Iris pigment epithelial cell (primary cell): ENCODE measurements at regions not wholly inside any gene's neighbourhood (a gene's known extent, or its start where the extent isn't known, plus 50 kb on each side); places are given as distances from the start of the nearest gene placed in this dataset.
"Not testable (repeated sequence)": the region's sequence is repeated elsewhere in the genome, so short reads cannot be mapped to it uniquely, and the experiment has no call there.

Experiments
- DNase-seq: peaks from one replicate; pipeline ENCODE4 v3.0.0-alpha.2; 2011; ENCODE audit warnings: low read depth

DNA sequence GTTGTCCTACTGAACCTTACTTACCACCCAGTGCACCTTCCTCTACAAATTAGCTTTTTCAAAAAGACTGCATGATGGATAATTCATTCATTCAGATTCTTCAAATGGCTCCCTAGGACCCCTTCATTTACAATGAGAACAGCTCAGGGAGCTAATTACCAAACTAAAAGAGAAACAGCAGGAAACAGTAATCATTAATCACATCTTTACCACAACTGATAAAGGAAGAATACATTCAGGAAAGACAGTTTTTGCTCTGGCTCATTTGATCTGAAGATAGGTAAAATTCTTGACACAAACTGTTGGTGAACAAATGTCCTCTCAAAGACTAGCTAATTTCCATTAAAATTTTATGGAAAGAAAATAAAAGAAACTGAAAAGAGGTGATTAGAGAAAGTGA, 1652.7 kb upstream of the LRRTM3 start:
- no peak for DNase-seq

DNA sequence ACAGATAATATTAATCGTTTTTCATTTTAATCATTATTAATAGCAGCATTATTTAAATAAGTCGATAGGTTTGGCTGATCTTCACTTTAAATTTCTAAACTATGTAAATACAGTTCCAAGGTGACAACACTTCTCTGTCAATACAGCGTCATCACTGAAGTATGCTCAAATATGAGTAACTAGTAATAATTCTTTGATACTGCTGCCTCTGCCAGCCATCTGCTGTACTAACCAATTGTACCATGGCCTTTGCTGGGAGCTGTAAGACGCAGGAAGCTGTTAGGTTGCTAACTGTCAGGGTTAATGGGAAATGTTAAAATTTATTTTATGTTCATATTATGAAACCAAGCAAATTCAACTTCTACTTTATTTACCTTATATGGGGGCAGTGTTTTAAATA, 1650.5 kb upstream of the LRRTM3 start:
- no peak for DNase-seq

DNA sequence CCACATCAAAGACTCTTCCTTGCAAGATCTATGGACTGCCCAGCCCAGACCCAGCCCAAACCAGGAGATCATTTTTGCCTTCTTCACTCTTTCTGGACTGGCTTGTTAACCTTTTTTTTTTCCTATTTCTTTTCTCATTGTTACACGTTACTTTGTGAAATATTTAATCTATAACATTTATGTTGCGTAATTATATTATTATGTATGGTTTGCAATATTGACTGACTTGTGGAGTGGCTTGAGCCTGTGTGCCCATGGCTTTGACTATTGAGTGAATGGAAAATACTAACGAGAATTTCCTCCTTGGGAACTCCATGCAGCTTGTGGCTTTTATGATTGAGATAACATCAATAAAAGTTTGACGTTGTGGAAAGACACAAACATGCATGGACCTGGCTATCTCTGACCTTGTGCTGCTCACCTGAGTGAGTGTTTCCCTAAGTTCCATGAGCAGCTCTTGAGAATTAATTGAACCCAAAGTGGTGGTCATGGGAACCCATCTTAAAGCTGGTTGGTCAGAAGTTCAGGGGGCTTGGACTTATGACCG, 1641.3 kb upstream of the LRRTM3 start:
- DNase-seq = no peak

DNA sequence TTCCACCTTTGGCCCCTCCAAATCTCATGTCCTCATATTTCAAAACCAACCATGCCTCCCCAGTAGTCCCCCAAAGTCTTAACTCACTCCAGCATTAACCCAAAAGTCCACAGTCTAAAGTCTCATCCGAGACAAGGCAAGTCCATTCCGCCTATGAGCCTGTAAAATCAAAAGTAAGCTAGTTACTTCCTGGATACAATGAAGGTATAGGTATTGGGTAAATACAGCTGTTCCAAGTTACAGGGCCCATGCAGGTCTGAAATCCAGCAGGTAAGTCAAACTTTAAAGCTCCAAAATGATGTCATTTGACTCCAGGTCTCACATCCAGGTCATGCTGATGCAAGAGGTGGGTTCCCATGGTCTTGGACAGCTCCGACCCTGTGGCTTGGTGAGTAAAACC, 1640.1 kb upstream of the LRRTM3 start:
- not testable (repeated sequence) for DNase-seq

DNA sequence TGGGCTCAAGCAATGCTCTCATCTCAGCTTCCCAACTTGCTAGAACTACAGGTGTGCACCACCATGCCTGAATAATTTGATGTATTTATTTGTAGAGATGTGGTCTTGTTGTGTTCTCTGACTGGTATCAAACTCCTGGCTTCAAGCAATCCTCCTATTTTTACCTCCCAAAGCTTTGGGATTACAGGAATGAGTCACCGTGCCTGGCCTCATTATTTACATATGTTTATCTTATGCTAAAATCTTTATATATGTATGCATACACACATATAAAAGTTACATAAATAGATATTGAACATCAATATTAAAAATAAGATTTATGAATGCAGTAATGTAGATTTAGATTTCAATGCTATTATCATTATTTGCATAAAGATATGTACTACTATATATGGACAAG, 1634.5 kb upstream of the LRRTM3 start:
- no peak for DNase-seq

DNA sequence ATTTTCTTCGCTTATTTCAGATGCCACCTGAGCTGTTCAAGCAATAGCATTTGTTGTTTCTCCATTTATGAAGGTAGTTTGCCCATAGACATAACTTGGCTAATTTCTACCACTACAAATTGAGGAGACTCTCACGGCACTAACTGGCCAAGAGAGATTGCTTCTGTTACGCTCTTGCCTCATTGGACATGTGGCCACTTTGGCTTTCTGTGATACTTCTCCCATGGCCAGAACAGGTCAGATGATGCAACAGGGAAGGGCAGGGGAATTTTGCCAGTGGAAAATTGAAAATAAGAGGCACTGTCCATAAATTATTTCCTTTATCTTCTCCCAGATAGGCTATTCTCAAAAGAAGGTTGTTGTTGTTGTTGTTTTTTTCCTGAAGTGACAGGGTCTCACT, 1633.3 kb upstream of the LRRTM3 start:
- no peak for DNase-seq

DNA sequence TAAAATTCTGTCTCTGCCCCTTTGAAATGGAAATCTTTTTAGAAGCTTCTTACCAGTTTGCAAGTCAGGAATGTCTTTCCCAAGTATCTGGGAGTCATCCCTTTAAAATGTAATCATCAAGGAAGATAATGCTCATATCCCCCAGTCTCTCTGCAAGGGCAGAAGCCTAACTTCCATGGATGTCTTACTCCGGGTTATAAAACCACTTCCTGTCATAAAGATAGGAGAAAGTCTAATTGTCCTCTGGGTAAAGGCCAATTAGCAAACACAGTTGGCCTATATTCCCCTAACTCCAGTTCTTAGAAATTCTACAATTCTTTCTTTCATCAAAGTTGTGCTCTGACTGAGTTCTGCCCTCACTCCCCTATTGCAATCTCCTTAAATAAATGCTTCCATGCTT, 1631.5 kb upstream of the LRRTM3 start:
- no peak for DNase-seq

DNA sequence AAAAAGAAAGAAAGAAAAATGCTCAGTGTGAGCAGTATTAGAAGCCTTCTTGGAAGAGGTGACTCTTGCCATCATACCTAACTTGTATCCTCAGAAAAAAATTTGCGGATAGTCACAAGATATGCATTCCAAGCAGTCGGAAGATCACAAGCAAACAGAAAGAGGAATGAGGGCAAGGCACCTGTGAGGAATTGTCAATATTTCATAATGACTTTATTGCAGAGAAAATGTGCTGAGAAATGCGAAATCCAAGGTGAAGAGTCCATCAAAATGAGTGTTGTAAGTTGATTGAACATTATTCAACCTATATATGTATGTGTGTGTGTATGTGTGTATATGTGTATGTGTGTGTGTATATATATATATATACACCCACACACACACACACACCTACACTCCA, 1624.7 kb upstream of the LRRTM3 start:
- no peak for DNase-seq

DNA sequence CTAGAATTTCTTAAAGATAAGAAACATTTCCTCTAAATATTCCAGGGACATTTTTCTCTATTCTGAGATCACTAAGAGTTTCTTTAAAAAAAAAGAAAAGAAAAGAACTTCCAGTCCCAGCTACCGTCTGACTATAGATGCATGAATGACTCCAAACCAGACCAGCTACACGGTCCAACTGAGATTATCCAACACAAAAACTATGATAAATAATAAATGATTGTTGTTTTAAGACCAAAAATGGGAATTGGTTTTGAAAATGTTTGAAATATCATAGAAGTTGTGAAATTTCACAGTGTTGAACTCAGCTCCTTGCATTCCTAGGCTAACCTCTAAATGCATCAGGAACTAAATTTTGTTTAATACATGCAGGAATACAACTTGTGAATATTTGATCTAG, 1619.6 kb upstream of the LRRTM3 start:
- no peak for DNase-seq

DNA sequence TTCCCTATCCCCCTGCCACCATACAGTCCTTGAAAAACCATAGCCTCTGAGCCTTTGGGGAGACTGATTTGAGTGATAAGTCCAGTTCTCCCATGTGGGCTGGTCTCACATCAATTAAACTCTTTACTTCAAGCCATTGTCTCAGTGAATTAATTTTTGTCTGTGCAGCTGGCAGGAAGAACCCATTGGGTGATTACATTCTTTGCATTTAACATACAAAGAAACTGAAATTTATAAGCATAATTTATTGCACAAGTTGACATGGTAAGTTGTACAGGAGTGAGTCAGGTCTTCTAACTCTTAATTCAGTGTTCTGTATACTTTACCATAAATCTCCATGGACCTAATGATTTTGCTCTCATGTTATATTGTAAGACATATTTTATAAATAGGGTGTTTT, 1613.0 kb upstream of the LRRTM3 start:
- no peak for DNase-seq

DNA sequence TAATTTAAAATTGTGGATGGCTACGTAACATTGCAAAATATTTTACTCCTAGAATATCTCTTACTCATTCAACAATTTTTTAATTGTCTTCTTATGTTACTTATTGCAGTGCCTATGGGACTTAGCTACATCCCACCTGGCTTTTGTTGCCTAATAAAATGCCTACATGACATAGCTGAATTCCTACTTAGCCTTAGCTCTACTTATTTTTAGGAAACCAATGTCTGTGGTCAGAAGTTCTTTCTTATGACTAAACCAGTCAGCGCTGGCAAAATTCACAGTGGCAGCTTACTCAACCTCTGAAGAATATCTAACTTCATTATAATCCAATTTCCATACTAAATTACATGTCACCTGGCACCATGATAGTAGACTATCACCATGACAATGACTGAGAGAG, 1612.4 kb upstream of the LRRTM3 start:
- peak; percentile 16 for DNase-seq

DNA sequence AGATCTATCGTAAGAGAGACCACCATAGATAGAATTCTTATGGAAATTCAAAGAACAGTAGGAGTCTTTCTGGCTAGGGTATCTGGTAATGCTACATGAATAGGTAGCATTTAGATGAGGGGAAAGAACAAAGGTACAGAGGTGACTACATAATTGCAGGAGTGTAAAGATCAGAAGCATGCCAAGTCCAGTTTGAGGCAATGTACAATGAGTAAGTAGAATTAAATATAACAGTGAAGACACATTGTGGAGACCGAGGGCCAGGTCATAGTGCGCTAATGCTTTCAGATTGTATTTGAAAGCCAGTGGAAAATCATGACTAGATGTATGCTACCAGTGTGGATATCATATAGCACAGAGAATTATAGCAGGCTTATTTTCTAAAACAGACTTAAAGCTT, 1611.6 kb upstream of the LRRTM3 start:
- DNase-seq = no peak

DNA sequence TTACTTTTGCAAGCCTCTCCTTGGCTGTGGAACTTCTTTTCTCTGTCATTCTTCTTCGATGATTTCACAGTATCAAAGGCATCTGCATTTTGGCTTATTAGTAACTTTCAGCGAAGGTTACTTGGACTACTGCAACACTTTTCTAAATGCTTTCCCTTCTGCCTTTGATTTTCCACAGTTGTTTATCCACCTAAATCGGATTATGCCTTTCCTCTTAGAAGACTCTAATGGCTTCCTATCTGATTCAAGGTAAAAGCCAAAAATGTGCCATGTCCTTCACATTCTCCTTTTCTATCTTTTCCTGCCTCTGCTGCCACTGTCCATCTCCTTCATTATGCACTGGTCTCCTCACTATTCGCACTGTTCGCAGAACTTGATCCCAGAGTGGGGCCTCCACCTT, 1606.3 kb upstream of the LRRTM3 start:
- DNase-seq = no peak

DNA sequence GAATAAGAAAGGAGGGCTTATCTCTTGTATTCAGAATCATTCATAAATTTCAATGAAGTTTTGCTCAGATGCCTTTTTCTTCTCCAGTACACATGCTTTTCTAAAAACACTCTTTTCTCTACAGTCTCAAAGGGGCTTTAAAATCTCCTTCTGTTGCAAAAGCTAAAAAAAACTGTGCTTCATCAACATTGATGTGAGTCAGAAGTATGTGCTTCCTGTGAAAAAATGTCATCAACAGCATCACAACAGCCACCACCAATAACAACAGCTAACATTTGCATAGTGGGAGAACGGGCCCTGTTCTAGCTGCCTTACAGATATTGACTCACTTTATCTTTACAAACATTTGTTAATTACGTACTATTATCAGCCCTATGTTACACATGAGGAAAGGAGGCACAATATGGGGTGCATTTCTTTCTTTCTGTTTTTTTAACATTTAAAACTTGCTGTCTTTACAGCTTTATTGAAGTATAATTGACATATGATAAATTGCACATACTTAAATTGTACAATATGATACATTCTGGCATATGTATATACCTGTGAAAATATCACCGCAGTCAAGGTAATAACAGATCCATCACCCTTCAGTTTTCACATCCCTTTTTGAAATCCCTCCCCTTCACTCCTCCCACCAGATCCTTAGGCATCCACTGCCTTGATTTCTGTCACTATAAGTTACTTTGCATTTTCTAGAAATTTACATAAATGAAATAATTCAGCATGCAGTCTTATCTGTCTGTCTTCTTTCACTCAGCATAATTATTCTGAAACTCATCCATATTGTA, 1605.4 kb upstream of the LRRTM3 start:
- DNase-seq = no peak

DNA sequence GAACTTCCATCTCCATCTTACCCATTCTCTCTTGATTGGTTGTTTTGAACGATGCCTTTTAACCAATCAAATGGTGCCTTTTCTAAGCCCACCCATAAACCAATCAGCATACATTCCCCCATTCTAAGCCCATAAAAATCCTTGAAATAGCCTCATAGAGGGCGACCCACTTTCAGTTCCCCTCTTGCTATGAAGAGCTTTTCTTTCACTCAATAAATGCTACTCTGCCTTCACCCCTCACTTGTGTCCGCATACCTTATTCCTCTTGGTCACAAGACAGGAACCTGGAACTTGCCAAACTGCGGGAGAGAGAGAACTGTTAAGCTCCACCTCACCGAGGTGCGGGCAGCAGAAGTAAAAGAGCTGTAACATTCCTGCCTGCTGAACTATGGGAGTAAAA, 1602.0 kb upstream of the LRRTM3 start:
- DNase-seq = no peak

DNA sequence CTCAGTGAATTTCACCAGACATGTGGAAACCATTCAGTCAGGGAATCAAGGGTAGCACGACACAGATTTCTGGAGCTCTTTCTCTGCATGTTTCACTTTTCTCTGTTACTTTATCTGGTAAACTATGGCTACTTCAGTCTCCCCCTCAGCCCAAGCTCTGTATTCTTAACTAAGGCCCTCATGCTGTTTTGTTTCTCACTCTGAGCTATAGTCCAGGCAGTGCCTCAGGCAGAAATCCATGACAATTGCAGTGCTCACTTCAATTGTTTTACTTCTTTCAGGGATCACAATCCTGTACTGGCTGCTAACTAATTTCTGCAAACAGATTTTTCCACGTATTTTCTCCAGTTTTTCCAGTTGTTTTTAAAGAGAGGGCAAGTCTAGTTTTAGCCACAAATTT, 1599.9 kb upstream of the LRRTM3 start:
- no peak for DNase-seq

DNA sequence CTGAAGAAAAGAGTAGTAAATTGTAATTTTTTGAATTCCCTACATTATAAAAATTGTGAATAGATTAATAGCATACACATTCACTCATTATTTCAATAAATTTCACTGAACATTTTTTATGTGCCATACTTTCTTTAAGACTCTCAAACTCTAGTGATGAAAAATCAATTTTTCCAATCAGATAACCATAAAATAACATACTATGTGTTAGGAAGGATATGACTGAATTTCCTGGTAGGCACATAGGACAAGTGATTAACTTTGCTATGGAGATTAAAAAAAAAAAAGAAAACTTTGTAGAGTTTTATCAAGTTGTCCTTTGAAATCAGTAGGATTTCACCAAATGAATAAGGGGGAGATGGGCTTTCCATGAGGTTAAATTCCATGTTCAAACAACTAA, 1597.3 kb upstream of the LRRTM3 start:
- no peak for DNase-seq

DNA sequence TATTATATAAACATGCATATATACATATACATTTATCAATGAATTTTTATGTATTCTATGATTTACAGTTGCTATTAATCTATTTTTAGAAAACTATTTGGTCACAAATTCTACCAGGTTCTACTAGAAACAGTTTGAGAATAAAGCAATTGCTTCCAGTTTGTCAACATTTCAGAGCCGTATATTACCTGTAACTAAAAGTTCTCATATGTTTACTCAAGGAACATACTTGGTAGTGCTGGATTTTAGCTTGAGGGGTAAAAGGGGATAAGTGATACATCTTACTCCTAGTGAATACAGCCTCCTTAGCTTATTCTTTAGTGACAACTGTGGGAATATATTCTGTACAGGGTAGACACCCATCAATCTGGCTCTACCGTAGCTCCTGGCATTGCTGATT, 1590.5 kb upstream of the LRRTM3 start:
- DNase-seq = no peak

DNA sequence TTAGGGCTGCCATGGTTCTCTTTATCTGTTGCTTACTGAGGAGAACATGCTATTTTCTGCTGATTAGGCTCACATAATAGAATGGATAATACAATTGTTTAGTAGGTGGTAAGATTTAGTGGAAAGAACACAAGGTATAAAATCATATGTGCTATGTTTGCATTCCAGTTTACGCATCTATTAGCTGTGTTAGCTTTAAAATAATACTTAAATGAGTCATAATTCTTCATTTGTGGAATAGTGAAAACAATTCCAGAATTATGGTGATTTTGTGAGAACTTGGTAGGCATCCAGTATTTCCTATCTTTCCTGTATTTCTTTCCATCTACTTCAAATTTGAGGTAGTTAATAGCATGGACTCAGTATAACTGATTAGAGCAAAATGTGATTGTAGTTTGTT, 1585.5 kb upstream of the LRRTM3 start:
- DNase-seq = no peak

DNA sequence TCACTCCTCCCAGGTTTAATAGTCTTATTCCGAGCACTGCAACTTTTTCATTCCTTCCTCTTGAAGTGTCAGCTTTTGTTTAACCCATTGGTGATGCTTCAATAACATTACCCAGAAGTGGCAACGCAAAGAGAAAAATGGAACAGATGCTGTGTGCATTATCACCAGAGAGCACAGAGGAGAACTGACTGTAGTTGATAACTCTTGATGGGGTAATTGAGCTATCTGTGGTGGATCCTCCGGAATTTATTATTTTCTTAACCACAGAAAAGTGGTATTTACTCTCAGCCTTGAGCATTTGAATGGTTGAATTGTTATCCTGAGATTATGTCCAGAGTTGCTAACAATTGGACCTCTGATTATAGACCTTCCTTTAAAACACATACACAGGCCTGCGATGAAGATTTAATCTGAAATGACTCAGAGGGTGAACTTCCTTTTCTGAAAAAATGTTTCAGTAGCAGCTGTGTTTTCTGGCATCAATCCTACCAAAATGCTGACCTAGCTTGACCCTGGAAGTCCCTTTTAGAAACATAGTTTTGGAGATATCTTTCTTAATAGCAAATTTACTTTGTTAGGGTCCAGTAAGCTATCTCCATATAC, 1584.4 kb upstream of the LRRTM3 start:
- DNase-seq = peak; percentile 65

DNA sequence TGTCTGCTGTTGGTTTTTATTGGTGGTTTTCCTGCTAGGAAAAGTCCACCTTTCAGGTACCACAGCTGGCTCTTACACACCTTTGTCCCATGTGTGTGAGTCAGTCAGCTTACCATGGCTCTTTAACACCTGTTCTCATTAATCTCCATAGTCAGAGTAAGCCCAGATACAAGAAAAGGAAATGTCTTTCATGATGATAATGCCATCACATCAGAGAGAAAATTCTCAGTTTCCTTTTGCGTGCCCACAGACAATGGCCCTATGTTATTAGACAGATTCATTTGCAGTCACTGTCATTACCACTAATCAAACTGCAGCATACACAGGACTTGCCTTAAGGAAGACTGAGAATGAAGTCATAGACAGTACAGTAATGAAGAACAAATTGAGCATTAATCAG, 1583.6 kb upstream of the LRRTM3 start:
- DNase-seq = no peak

DNA sequence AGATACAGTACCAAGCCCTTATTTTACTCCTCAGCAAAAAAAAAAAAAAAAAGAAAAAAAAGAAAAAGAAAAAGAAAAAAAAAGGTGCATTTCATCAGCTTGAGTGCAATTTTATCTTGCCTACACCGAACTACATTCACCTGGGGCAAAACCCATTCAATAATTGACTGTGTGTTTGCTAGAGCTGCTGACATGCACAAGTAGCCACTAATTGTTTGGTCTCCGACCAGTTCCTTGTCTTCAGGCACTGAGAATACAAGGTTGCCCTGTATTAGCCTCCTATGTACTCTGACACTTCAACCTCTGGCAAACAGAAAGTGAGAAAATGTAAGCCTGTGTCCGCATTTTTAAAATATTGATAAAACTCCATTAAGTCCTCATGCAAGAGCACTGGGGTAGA, 1579.4 kb upstream of the LRRTM3 start:
- no peak for DNase-seq

DNA sequence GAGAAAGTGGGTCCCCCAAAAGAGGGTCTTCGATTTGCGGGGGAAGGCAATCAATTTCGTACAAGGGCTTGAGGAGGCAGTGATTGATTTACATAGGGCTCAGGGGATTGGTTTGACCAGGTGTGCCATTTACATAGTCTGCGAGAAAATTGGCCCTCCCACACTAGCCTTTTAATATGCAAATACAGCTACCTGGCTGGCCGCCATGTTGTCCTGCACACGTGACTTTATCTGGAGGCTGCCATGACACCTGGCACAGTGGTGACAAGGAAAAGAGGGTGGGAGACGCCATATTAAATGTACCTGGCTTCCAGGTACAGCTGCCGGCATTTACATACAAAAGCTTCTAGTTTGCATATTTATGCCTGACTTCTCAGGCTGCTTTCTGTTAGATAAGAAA, 1577.2 kb upstream of the LRRTM3 start:
- no peak for DNase-seq

DNA sequence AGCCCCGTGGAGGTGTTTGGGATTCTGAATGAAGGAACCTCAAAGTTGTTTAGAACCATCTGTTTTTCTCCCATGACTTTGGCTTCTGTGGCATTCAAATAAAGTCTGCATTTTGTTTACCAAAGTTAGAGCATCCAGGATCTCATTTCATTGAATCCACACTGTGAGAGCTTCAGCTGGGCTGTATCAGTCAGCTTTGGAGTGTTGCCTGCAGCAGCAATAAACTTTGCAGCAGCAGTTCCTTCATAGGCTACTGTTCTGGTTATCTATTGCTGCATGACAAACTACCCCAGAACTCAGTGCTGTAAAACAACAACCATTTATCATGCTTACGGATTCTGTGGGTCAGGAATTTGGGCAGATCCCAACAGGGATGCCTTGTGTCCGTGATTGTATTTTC, 1575.2 kb upstream of the LRRTM3 start:
- no peak for DNase-seq
